SU-DHL-6 (cell line): ENCODE measurements at regions not wholly inside any gene's neighbourhood (a gene's known extent, or its start where the extent isn't known, plus 50 kb on each side); places are given as distances from the start of the nearest gene placed in this dataset.

Source experiments
- EZH2phosphoT487 ChIP-seq: fragments of 200-600 bp; sonication (generic), shearing (Covaris generic); conservative IDR thresholded peaks from 2 replicates; pipeline ENCODE4 v1.6.1; 2018; ENCODE audit warnings: mild to moderate bottlenecking, antibody characterized with exemption, low read length, moderate library complexity, mixed read lengths
- TF ChIP-seq, protein P1 (sequence below): fragments of 200-600 bp; sonication (generic); IDR thresholded peaks from one replicate; pipeline ENCODE4 v1.5.1; 2017; ENCODE audit warnings: antibody characterized with exemption, mild to moderate bottlenecking, low read length, moderate library complexity; ENCODE audit not compliant: insufficient read depth, poor library complexity, severe bottlenecking

DNA sequence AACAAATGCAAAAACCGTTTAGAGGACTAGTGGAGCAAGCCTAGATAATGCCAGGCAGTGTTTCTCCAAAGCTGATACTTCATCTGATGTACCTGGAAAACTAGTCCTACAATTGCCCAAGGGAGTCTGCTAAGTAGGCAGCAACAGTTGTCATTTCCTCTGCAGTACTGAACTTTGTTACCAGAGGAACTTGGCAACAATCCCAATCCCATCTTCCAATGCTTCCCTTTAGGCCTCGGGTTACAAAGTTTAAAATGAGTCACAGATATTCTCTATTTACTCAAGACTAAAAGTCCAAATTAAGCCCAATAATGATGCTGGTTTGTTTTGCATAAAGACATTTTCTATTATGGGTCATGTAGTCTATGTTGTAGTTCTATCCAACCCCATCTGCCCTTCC, 120.0 kb upstream of the GLRA2 start:
- TF ChIP-seq, protein P1, sequence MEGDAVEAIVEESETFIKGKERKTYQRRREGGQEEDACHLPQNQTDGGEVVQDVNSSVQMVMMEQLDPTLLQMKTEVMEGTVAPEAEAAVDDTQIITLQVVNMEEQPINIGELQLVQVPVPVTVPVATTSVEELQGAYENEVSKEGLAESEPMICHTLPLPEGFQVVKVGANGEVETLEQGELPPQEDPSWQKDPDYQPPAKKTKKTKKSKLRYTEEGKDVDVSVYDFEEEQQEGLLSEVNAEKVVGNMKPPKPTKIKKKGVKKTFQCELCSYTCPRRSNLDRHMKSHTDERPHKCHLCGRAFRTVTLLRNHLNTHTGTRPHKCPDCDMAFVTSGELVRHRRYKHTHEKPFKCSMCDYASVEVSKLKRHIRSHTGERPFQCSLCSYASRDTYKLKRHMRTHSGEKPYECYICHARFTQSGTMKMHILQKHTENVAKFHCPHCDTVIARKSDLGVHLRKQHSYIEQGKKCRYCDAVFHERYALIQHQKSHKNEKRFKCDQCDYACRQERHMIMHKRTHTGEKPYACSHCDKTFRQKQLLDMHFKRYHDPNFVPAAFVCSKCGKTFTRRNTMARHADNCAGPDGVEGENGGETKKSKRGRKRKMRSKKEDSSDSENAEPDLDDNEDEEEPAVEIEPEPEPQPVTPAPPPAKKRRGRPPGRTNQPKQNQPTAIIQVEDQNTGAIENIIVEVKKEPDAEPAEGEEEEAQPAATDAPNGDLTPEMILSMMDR = no peak
- TF ChIP-seq EZH2phosphoT487 = no peak
